Astrocyte of the spinal cord (primary cell): ENCODE measurements at regions not wholly inside any gene's neighbourhood (a gene's known extent, or its start where the extent isn't known, plus 50 kb on each side); places are given as distances from the start of the nearest gene placed in this dataset.

ENCODE experiments used
- DNase-seq: peaks from one replicate; pipeline ENCODE4 v3.0.0; 2011; ENCODE audit warnings: low read depth, low spot score
- H3K4me3 ChIP-seq: 2 replicates; pipeline ENCODE4 v1.5.1; 2011; ENCODE audit warnings: low read depth, mild to moderate bottlenecking, low read length, moderate library complexity
- in situ Hi-C: cut with HindIII; loops from 2 replicates; pipeline ENCODE4 v1.10.0; 2017; ENCODE audit warnings: low sequenced_read_pairs
- TF ChIP-seq, protein P1 (sequence below): IDR thresholded peaks from 2 replicates; pipeline ENCODE4 v1.5.1; 2012; ENCODE audit warnings: low read depth, mild to moderate bottlenecking, low read length, inconsistent platforms

DNA sequence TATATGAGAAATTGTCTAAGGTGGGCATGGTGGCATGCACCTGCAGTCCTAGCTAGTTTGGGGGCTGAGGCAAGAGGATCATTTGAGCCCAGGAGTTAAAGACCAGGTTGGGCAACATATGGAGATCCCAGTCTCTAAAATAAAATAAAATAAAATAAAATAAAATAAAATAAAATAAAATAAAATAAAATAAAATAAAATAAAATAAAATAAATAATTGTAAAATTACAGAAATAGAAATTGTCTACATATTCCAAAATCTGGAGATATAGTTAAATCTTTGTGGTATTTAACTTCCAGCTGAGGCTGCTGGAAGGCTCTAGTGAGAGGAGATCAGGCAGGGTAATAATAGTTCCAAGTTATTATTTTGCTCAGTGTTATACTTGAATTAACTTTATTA lies 1432.1 kb upstream of the CDH2 start:
- in situ Hi-C loops = no loop called here
- TF ChIP-seq, protein P1, sequence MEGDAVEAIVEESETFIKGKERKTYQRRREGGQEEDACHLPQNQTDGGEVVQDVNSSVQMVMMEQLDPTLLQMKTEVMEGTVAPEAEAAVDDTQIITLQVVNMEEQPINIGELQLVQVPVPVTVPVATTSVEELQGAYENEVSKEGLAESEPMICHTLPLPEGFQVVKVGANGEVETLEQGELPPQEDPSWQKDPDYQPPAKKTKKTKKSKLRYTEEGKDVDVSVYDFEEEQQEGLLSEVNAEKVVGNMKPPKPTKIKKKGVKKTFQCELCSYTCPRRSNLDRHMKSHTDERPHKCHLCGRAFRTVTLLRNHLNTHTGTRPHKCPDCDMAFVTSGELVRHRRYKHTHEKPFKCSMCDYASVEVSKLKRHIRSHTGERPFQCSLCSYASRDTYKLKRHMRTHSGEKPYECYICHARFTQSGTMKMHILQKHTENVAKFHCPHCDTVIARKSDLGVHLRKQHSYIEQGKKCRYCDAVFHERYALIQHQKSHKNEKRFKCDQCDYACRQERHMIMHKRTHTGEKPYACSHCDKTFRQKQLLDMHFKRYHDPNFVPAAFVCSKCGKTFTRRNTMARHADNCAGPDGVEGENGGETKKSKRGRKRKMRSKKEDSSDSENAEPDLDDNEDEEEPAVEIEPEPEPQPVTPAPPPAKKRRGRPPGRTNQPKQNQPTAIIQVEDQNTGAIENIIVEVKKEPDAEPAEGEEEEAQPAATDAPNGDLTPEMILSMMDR = no peak
- DNase-seq = no peak
- H3K4me3 ChIP-seq = no peak overlapping the region

DNA sequence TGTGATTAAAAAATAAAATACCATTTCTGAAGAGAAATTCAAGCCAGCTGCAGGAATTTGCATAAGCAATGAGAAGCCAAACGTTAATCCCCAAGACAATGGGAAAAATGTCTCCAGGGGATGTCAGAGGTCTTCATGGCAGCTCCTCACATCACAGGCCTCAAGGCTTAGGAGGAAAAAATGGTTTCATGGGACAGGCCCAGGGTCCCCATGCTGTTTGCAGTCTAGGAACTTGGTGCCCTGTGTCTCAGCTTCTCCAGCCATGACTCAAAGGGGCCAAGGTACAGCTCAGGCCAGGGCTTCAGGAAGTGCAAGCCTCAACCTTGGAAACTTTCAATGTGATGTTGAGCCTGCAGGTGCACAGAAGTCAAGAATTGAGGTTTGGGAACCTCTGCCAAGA lies 1428.4 kb upstream of the CDH2 start:
- TF ChIP-seq, protein P1 = no peak
- DNase-seq = no peak
- in situ Hi-C loops = no loop called here
- H3K4me3 ChIP-seq = no peak overlapping the region

DNA sequence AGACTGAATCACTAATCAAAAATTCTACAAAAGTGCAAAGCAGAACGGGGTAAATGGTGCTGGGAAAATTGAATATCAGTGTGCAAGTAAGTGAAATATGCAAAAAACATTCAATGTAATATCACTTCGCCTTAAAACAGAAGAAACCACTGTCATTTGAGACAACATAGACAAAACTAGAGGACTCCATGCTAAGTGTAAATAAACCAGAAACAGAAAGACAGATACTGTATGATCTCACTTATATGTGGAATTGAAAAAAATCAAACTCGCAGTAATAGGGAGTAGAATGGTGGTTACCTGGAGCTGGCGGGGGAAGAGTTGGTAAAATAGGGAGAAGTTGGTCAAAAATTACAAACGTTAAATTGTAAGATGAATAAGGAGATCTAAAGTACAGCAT lies 1420.0 kb upstream of the CDH2 start:
- DNase-seq = no peak
- no peak overlapping the region for H3K4me3 ChIP-seq
- TF ChIP-seq, protein P1 = no peak
- in situ Hi-C loops = no loop called here

DNA sequence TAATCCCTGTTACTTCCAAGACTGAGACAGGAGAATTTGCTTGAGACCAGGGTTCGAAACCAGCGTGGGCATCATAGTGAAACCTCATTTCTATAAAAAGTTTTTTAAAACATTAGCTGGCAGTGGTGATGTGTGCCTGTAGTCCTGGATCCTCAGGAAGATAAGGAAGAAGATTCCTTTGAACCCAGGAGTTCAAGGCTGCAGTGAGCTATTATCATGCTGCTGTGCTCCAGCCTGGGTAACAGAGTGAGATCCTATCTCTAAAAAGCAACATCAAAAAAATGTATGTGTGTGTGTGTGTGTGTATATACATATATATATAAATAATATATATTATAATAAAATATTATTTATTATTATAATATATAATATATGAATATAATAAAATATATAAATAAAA lies 1417.6 kb upstream of the CDH2 start:
- no peak for DNase-seq

DNA sequence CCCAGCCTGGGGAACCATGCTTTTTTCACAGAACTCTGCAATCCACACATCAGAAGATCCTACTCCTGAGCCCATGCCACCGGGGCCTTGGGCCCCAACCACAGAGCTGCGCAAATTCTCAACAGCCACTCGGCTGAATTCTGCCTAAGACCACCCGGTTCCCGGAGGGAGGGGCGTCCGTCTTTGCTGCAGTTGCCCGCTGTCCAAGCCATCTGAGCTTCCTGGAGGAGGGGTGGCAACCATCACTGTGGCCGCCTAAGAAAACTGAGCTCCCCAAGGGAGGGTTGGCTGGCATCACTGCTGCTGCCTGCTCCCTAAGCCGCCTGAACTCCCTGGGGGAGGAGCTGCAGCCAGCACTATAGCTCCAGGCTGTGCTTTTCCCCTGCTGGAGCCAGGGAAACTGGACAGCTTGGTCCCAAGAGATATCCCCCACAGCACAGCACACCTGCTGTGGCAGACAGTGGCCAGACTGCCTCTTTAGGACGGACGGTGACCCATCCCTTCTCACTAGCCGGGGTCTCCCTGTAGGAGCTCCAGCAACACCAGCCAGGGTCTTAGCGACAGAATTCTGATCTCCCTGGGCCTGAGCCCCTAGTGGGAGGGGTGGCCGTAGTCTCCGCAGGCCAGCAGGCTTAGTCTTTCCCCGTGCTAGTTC lies 1411.6 kb upstream of the CDH2 start:
- in situ Hi-C loops = no loop called here
- TF ChIP-seq, protein P1 = no peak
- no peak for DNase-seq
- H3K4me3 ChIP-seq = no peak overlapping the region

More for the DNA sequence above, 1417.6 kb upstream of the CDH2 start:
- in situ Hi-C loops = no loop called here
- no peak overlapping the region for H3K4me3 ChIP-seq
- TF ChIP-seq, protein P1 = no peak

DNA sequence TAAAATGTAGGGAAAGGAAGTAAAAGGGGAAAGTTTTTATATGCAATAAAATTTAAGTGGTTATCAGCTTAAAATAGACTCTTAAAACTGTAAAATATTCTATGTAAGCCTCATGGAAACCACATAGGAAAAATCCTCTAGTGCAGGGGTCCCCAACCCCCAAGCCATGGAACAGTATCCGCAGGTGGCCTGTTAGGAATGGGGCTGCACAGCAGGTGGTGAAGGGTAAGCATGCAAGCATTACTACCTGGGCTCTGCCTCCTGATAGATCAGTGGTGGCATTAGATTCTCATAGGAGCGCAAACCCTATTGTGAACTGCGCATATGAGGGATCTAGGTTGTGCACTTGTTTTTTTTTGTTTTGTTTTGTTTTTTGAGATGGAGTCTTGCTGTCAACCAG lies 1409.3 kb upstream of the CDH2 start:
- TF ChIP-seq, protein P1 = no peak
- DNase-seq = no peak
- no peak overlapping the region for H3K4me3 ChIP-seq
- in situ Hi-C loops = no loop called here
